ENCODE measurements at regions not wholly inside any gene's neighbourhood (a gene's known extent, or its start where the extent isn't known, plus 50 kb on each side); places are given as distances from the start of the nearest gene placed in this dataset.

DNA sequence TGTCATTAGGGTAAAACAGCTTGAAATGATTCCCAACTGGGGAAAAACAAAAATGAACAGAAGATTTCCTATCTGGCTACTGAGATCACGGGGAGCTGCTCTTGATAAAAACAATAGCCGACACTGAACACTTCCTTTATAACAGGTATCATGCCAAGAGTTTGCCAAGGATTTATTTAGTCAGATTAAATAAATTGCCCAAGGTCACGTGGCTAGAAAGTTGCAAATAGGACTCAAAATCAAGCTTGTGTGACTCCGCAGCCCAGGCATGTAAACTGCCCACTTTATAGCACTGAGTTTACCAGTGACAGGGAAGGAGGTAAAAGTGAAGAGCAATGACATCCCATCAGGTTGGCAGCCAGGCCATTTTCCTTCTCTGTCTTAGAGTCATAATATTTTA is 120.7 kb upstream of the ZNF618 start:
- no peaks in the 10 kb centered on the region for H3K4me1 ChIP-seq (ENCODE audit: control insufficient read depth, insufficient read depth, low read length)
- ChIA-PET CTCF (no interaction called here), POLR2A (ENCODE audit: unreplicated experiment) (no interaction called here)
- no peak for DNase-seq
- peaks cover 4% of the 10 kb centered on the region; the same call in 1 of the 2 replicates for H3K9me3 ChIP-seq (ENCODE audit: control insufficient read depth, insufficient read depth, low read length)
- H2AK5ac ChIP-seq (ENCODE audit: low read depth, low read length) = no peak overlapping the region
- in situ Hi-C loops (cut with MboI; ENCODE audit: low sequenced_read_pairs) (loop anchor here (25.0 kb wide), 1 partner anchor 107 kb away; no protein-coding TSS in a partner anchor), dilution Hi-C loops (cut with HindIII; ENCODE audit: low sequenced_read_pairs, unreplicated experiment) (no loop called here), intact Hi-C loops (cut with micrococcal nuclease) (no loop called here)
- no peak overlapping the region for H3K4me3 ChIP-seq (ENCODE audit: insufficient read depth, low read depth, low read length)
- H3K9ac ChIP-seq (ENCODE audit: low read depth, low read length) = no peak overlapping the region
- BruUV-seq (replicated peaks) = no TSS peak
- no CpG with 5 or more reads among the region's 4 CpGs for WGBS, 2 experiments (ENCODE audit: extremely low coverage in 2 of 2, insufficient read length in 1 of 2)
- no peak overlapping the region for H3K4me2 ChIP-seq (ENCODE audit: low read depth, low read length)
- no peak overlapping the region for H2BK20ac ChIP-seq (ENCODE audit: low read depth, low read length)
- no peak overlapping the region for H3K14ac ChIP-seq (replicated peaks; ENCODE audit: low read depth, low read length)
- no peak overlapping the region for H3K4ac ChIP-seq (ENCODE audit: low read depth, low read length)
- H4K5ac ChIP-seq (ENCODE audit: low read depth, low read length) = no peak overlapping the region
- H4K20me1 ChIP-seq (ENCODE audit: insufficient read depth, low read length) = no peaks in the 10 kb centered on the region
- no peak overlapping the region for H3K23ac ChIP-seq (ENCODE audit: low read depth, low read length)
- H2BK120ac ChIP-seq (ENCODE audit: low read depth, low read length) = no peak overlapping the region
- H2AK9ac ChIP-seq (replicated peaks; ENCODE audit: low read depth, low read length, poor library complexity) = no peak overlapping the region
- TF ChIP-seq, protein P1, sequence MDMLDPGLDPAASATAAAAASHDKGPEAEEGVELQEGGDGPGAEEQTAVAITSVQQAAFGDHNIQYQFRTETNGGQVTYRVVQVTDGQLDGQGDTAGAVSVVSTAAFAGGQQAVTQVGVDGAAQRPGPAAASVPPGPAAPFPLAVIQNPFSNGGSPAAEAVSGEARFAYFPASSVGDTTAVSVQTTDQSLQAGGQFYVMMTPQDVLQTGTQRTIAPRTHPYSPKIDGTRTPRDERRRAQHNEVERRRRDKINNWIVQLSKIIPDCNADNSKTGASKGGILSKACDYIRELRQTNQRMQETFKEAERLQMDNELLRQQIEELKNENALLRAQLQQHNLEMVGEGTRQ (IDR thresholded peaks at IDR 0.05; ENCODE audit: low read depth, low read length) = no peak
- no peak for TF ChIP-seq RCOR1 (IDR thresholded peaks at IDR 0.05; ENCODE audit: insufficient replicate concordance, low read length)
- TF ChIP-seq RFX5 (IDR thresholded peaks at IDR 0.05; ENCODE audit: low read depth, low read length) = no peak
- TF ChIP-seq POLR2A (IDR thresholded peaks at IDR 0.05; ENCODE audit: low read depth, low read length) = no peak
- no peak for TF ChIP-seq FOS (IDR thresholded peaks at IDR 0.05; ENCODE audit: low read depth, low read length)
- TF ChIP-seq CHD1 (IDR thresholded peaks at IDR 0.05; ENCODE audit: low read depth, low read length) = no peak
- no peak for TF ChIP-seq BHLHE40 (IDR thresholded peaks at IDR 0.05; ENCODE audit: low read depth, low read length)
- no peak overlapping the region for H4K8ac ChIP-seq (ENCODE audit: low read depth in 2 of 2, low read length in 2 of 2)
- peaks cover 34% of the 10 kb centered on the region for H3K27me3 ChIP-seq (ENCODE audit: control insufficient read depth, insufficient read depth, low read length)
- H2AFZ ChIP-seq (replicated peaks; ENCODE audit: low read length, poor library complexity) = no peak overlapping the region
- no peak overlapping the region for H3K18ac ChIP-seq (ENCODE audit: low read depth, low read length)
- H2BK5ac ChIP-seq (ENCODE audit: low read depth, low read length, poor library complexity, severe bottlenecking) = no peak overlapping the region
- no peaks in the 10 kb centered on the region for H3K79me1 ChIP-seq (ENCODE audit: low read depth in 1 of 2, low read length in 2 of 2)
- no peak overlapping the region for H3K56ac ChIP-seq (ENCODE audit: extremely low read depth, insufficient read depth, low read length)
- no peaks in the 10 kb centered on the region for H3K9me1 ChIP-seq (ENCODE audit: insufficient read depth, low read length)
- H2BK15ac ChIP-seq (ENCODE audit: low read depth, low read length) = no peak overlapping the region
- no peak overlapping the region for H3K27ac ChIP-seq (ENCODE audit: insufficient read depth, low read length)
- no peak overlapping the region for H4K91ac ChIP-seq (ENCODE audit: insufficient read depth, low read depth, low read length)
- no peaks in the 10 kb centered on the region for H3K36me3 ChIP-seq (ENCODE audit: control insufficient read depth, insufficient read depth, low read length)
- no peak for ATAC-seq (ENCODE audit: low read depth)

Data from IMR-90 (cell line).